H9 (cell line): ENCODE measurements at regions not wholly inside any gene's neighbourhood (a gene's known extent, or its start where the extent isn't known, plus 50 kb on each side); places are given as distances from the start of the nearest gene placed in this dataset.

ENCODE experiments used
- DNase-seq: peaks from one replicate; pipeline ENCODE4 v3.0.0-alpha.2; 2017
- H2AFZ ChIP-seq: one replicate; pipeline ENCODE4 v1.6.1; 2013; ENCODE audit warnings: mild to moderate bottlenecking, low read length, control low read depth, moderate library complexity
- H2AK5ac ChIP-seq: 2 replicates; pipeline ENCODE4 v1.6.1; 2013; ENCODE audit warnings: low read length, control low read depth, mixed read lengths; ENCODE audit not compliant: insufficient read length
- H2BK120ac ChIP-seq: one replicate; pipeline ENCODE4 v1.6.1; 2013; ENCODE audit warnings: low read depth, mild to moderate bottlenecking, low read length, control low read depth, inconsistent platforms; ENCODE audit not compliant: poor library complexity, severe bottlenecking
- H2BK12ac ChIP-seq: 2 replicates; pipeline ENCODE4 v1.6.1; 2013; ENCODE audit warnings: low read length, control low read depth, mixed read lengths, low read depth; ENCODE audit not compliant: insufficient read length
- H2BK15ac ChIP-seq: 2 replicates; pipeline ENCODE4 v1.6.1; 2013; ENCODE audit warnings: low read depth, low read length, control low read depth
- H2BK20ac ChIP-seq: one replicate; pipeline ENCODE4 v1.6.1; 2013; ENCODE audit warnings: low read depth, mild to moderate bottlenecking, low read length, control low read depth, inconsistent platforms; ENCODE audit not compliant: poor library complexity, severe bottlenecking
- H2BK5ac ChIP-seq: 2 replicates; pipeline ENCODE4 v1.6.1; 2013; ENCODE audit warnings: low read length, control low read depth, mixed read lengths; ENCODE audit not compliant: insufficient read length
- H3K14ac ChIP-seq: 2 replicates; pipeline ENCODE4 v1.6.1; 2013; ENCODE audit warnings: low read length, control low read depth; ENCODE audit not compliant: insufficient read depth
- H3K18ac ChIP-seq: 2 replicates; pipeline ENCODE4 v1.6.1; 2013; ENCODE audit warnings: low read depth, mild to moderate bottlenecking, mixed read lengths, low read length, control low read depth; ENCODE audit not compliant: insufficient read length
- H3K23ac ChIP-seq: 2 replicates; pipeline ENCODE4 v1.6.1; 2013; ENCODE audit warnings: low read length, control low read depth, mixed read lengths, low read depth; ENCODE audit not compliant: insufficient read length
- H3K23me2 ChIP-seq: 2 replicates; pipeline ENCODE4 v1.6.1; 2013; ENCODE audit warnings: low read depth, mild to moderate bottlenecking, mixed read lengths, low read length, control low read depth; ENCODE audit not compliant: insufficient read length, poor library complexity, severe bottlenecking
- H3K27ac ChIP-seq: 2 replicates; pipeline ENCODE4 v1.5.1; 2013; ENCODE audit warnings: low read length, control low read depth, mixed read lengths, low read depth; ENCODE audit not compliant: insufficient read length
- H3K27me3 ChIP-seq: 2 replicates; pipeline ENCODE4 v1.6.1; 2013; ENCODE audit warnings: low read length, control low read depth, inconsistent platforms; ENCODE audit not compliant: insufficient read depth
- H3K4ac ChIP-seq: 2 replicates; pipeline ENCODE4 v1.6.1; 2013; ENCODE audit warnings: low read depth, mild to moderate bottlenecking, control low read depth, inconsistent platforms, low read length, moderate library complexity
- H3K4me1 ChIP-seq: 2 replicates; pipeline ENCODE4 v1.6.1; 2013; ENCODE audit warnings: low read length, control low read depth, inconsistent platforms; ENCODE audit not compliant: insufficient read depth
- H3K4me2 ChIP-seq: 2 replicates; pipeline ENCODE4 v1.6.1; 2013; ENCODE audit warnings: low read length, control low read depth, mixed read lengths; ENCODE audit not compliant: insufficient read length, insufficient read depth
- H3K56ac ChIP-seq: 2 replicates; pipeline ENCODE4 v1.6.1; 2013; ENCODE audit warnings: low read depth, mild to moderate bottlenecking, mixed read lengths, low read length, control low read depth; ENCODE audit not compliant: insufficient read length
- H3K79me1 ChIP-seq: 2 replicates; pipeline ENCODE4 v1.6.1; 2013; ENCODE audit warnings: low read depth, mild to moderate bottlenecking, moderate library complexity, low read length, control low read depth, inconsistent platforms; ENCODE audit not compliant: insufficient read depth, poor library complexity, severe bottlenecking
- H3K79me2 ChIP-seq: 2 replicates; pipeline ENCODE4 v1.6.1; 2013; ENCODE audit warnings: low read length, control low read depth, inconsistent platforms; ENCODE audit not compliant: insufficient read depth
- H3K9ac ChIP-seq: 2 replicates; pipeline ENCODE4 v1.6.1; 2013; ENCODE audit warnings: low read length, control low read depth, mixed read lengths; ENCODE audit not compliant: insufficient read length; ENCODE audit errors: extremely low read depth
- H3K9me3 ChIP-seq: one replicate; pipeline ENCODE4 v1.6.1; 2013; ENCODE audit warnings: low read depth, low read length, inconsistent platforms; ENCODE audit not compliant: control insufficient read depth
- H3T11ph ChIP-seq: one replicate; pipeline ENCODE4 v1.6.1; 2013; ENCODE audit warnings: mild to moderate bottlenecking, low read length, control low read depth, inconsistent platforms
- H4K20me1 ChIP-seq: one replicate; pipeline ENCODE4 v1.6.1; 2013; ENCODE audit not compliant: control insufficient read depth, insufficient read length, insufficient read depth
- H4K5ac ChIP-seq: 2 replicates; pipeline ENCODE4 v1.6.1; 2013; ENCODE audit warnings: low read depth, mild to moderate bottlenecking, mixed read lengths, low read length, control low read depth; ENCODE audit not compliant: insufficient read length
- H4K8ac ChIP-seq: replicated peaks from 2 replicates; pipeline ENCODE4 v1.6.1; 2013; ENCODE audit warnings: low read length, control low read depth, mixed read lengths, low read depth; ENCODE audit not compliant: insufficient read length
- H4K91ac ChIP-seq: 2 replicates; pipeline ENCODE4 v1.6.1; 2013; ENCODE audit warnings: low read depth, mild to moderate bottlenecking, moderate library complexity, mixed read lengths, low read length, control low read depth; ENCODE audit not compliant: insufficient read length
- H3K27ac Mint-ChIP-seq, 3 experiments: 2 replicates in 2 of 3; 3 replicates in 1 of 3; pipeline ENCODE4 v1.8.0; 2020 to 2021; ENCODE audit warnings: mixed read lengths in 3 of 3, mild to moderate bottlenecking in 1 of 3, moderate library complexity in 1 of 3
- H3K27me3 Mint-ChIP-seq: 2 replicates; pipeline ENCODE4 v1.8.0; 2021; ENCODE audit warnings: low read depth, mild to moderate bottlenecking, moderate library complexity, mixed read lengths
- H3K36me3 Mint-ChIP-seq, 3 experiments: 2 replicates in 2 of 3; 3 replicates in 1 of 3; pipeline ENCODE4 v1.8.0; 2020 to 2021; ENCODE audit warnings: low read depth in 3 of 3, mixed read lengths in 3 of 3; ENCODE audit not compliant: insufficient read depth in 1 of 3
- H3K4me1 Mint-ChIP-seq, 2 experiments: 2 replicates each; pipeline ENCODE4 v1.8.0; 2020; ENCODE audit warnings: mixed read lengths in 2 of 2
- H3K4me3 Mint-ChIP-seq, 2 experiments: 2 replicates in 1 of 2; 3 replicates in 1 of 2; pipeline ENCODE4 v1.8.0; 2020 to 2021; ENCODE audit warnings: mild to moderate bottlenecking in 2 of 2, mixed read lengths in 2 of 2, moderate library complexity in 1 of 2
- H3K9me3 Mint-ChIP-seq, 2 experiments: 2 replicates in 1 of 2; 3 replicates in 1 of 2; pipeline ENCODE4 v1.8.0; 2020; ENCODE audit warnings: mild to moderate bottlenecking in 2 of 2, mixed read lengths in 2 of 2, moderate library complexity in 1 of 2
- CTCF ChIP-seq: fragments of 200-600 bp; sonication (generic); conservative IDR thresholded peaks from 3 replicates; pipeline ENCODE4 v1.8.0; 2021; ENCODE audit warnings: antibody characterized with exemption, mild to moderate bottlenecking
- WGBS: extraction: QIAGEN DNeasy Blood & Tissue Kit; methylation state at CpG from one replicate; pipeline ENCODE4 v1.1.7; 2013; ENCODE audit warnings: missing lambda C conversion rate, low lambda C conversion rate, mixed read lengths; ENCODE audit not compliant: insufficient read length; ENCODE audit errors: extremely low coverage; 5-methylcytosine and 5-hydroxymethylcytosine counted together

- no peaks in the 10 kb centered on the region for H3K27me3 ChIP-seq
- no peak for DNase-seq
- H2AFZ ChIP-seq: no peak overlapping the region
- H2BK5ac ChIP-seq: no peak overlapping the region
- H3K4ac ChIP-seq: no peak overlapping the region
- H3K27ac Mint-ChIP-seq: no peak overlapping the region
- no peak for TF ChIP-seq CTCF
- H3K9ac ChIP-seq: no peak overlapping the region
- H3K18ac ChIP-seq: no peak overlapping the region
- H4K8ac ChIP-seq: no peak overlapping the region
- H3K14ac ChIP-seq: no peak overlapping the region
- no peaks in the 10 kb centered on the region for H3K27me3 Mint-ChIP-seq
- H3K23me2 ChIP-seq: no peaks in the 10 kb centered on the region
- no peaks in the 10 kb centered on the region for H3K79me1 ChIP-seq
- H3K27ac ChIP-seq: no peak overlapping the region
- H3T11ph ChIP-seq: no peak overlapping the region
- no peak overlapping the region for H3K56ac ChIP-seq
- no peaks in the 10 kb centered on the region for H3K4me1 Mint-ChIP-seq
- no peak overlapping the region for H4K91ac ChIP-seq
- H3K4me3 Mint-ChIP-seq: no peak overlapping the region
- H4K20me1 ChIP-seq: no peaks in the 10 kb centered on the region
- no peak overlapping the region for H2BK15ac ChIP-seq
- no peak overlapping the region for H2BK120ac ChIP-seq
- H2BK12ac ChIP-seq: no peak overlapping the region
- H3K79me2 ChIP-seq: no peaks in the 10 kb centered on the region
- no peak overlapping the region for H2AK5ac ChIP-seq
- no peak overlapping the region for H2BK20ac ChIP-seq
- no peak overlapping the region for H3K23ac ChIP-seq
- WGBS: no CpG with 5 or more reads among the region's 2 CpGs
- no peaks in the 10 kb centered on the region; a peak in 1 of 5 replicates for H3K9me3 Mint-ChIP-seq
- no peak overlapping the region for H4K5ac ChIP-seq
- H3K9me3 ChIP-seq: no peaks in the 10 kb centered on the region
- H3K4me1 ChIP-seq: no peaks in the 10 kb centered on the region
- no peaks in the 10 kb centered on the region; a peak in 1 of 7 replicates for H3K36me3 Mint-ChIP-seq
- no peak overlapping the region for H3K4me2 ChIP-seq
These were observed 960.9 kb upstream of the HS3ST1 start for GRCh38 chr4:12389604-12390003.
